Skeletal muscle satellite cell (primary cell): ENCODE measurements at regions not wholly inside any gene's neighbourhood (a gene's known extent, or its start where the extent isn't known, plus 50 kb on each side); places are given as distances from the start of the nearest gene placed in this dataset.
"Not testable (repeated sequence)": the region's sequence is repeated elsewhere in the genome, so short reads cannot be mapped to it uniquely, and the experiment has no call there.

ENCODE experiments used
- H3K27me3 ChIP-seq: 2 replicates; pipeline ENCODE4 v1.7.0; 2013; ENCODE audit warnings: low read length; ENCODE audit not compliant: control insufficient read depth, insufficient read depth
- H3K36me3 ChIP-seq: 2 replicates; pipeline ENCODE4 v1.7.0; 2013; ENCODE audit warnings: mild to moderate bottlenecking, control low read depth, low read length; ENCODE audit not compliant: insufficient read depth
- H3K4me1 ChIP-seq: 2 replicates; pipeline ENCODE4 v1.7.0; 2013; ENCODE audit warnings: low read length; ENCODE audit not compliant: control insufficient read depth, insufficient read depth
- H3K4me2 ChIP-seq: 2 replicates; pipeline ENCODE4 v1.7.0; 2013; ENCODE audit warnings: mild to moderate bottlenecking, low read length
- H3K4me3 ChIP-seq: 2 replicates; pipeline ENCODE4 v1.7.0; 2013; ENCODE audit warnings: low read length
- H3K9ac ChIP-seq: 2 replicates; pipeline ENCODE4 v1.7.0; 2013; ENCODE audit warnings: mild to moderate bottlenecking, low read depth, low read length, moderate library complexity
- H3K9me3 ChIP-seq: replicated peaks from 2 replicates; pipeline ENCODE4 v1.7.0; 2013; ENCODE audit warnings: mild to moderate bottlenecking, control low read depth, low read length

DNA sequence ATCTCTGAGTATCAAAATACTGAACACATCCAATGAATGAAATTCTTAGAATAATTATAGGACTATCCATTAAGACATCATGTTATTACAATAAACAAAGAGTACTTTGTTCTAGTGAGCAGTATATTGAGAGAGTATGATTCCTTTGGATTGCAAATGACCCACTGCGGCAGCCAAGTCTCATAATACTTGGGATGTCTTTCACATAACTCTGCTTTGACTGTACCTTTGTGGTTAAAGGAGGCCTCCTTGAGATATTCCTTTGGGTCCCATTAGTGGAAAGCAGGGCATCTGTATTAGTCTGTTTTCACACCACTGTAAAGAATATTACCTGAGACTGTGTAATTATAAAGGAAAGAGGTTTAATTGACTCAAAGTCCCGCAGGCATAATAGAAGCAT is 593.8 kb downstream of the TRHDE start:
- no peaks in the 10 kb centered on the region for H3K36me3 ChIP-seq
- H3K9ac ChIP-seq, result no peak overlapping the region
- no peaks in the 10 kb centered on the region for H3K27me3 ChIP-seq
- H3K9me3 ChIP-seq, result no peaks in the 10 kb centered on the region
- no peak overlapping the region for H3K4me2 ChIP-seq
- H3K4me3 ChIP-seq, result no peak overlapping the region
- no peaks in the 10 kb centered on the region for H3K4me1 ChIP-seq

DNA sequence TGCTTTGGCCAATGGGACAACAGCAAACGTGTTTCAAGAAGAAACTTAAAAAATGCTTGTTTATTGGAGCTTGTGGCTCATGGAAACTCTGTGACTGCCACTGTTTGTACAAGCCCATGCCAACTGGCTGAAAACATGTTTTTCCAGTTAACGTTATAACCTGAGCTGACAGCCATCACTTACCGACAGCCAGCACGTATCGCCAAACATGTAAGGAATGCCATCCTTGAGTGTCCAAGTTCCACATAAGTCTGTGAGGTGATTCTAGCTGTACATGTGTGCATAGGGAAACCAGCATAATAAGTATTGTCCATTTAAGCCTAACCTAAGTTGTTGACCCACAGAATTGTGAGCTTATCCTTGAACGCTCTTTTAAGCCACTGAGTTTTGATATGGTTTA is 596.9 kb downstream of the TRHDE start:
- Histone ChIP-seq H3K4me3 (no peak overlapping the region), H3K4me2 (no peak overlapping the region), H3K9me3 (no peaks in the 10 kb centered on the region), H3K4me1 (no peaks in the 10 kb centered on the region), H3K36me3 (no peaks in the 10 kb centered on the region), H3K9ac (no peak overlapping the region), H3K27me3 (no peaks in the 10 kb centered on the region)

DNA sequence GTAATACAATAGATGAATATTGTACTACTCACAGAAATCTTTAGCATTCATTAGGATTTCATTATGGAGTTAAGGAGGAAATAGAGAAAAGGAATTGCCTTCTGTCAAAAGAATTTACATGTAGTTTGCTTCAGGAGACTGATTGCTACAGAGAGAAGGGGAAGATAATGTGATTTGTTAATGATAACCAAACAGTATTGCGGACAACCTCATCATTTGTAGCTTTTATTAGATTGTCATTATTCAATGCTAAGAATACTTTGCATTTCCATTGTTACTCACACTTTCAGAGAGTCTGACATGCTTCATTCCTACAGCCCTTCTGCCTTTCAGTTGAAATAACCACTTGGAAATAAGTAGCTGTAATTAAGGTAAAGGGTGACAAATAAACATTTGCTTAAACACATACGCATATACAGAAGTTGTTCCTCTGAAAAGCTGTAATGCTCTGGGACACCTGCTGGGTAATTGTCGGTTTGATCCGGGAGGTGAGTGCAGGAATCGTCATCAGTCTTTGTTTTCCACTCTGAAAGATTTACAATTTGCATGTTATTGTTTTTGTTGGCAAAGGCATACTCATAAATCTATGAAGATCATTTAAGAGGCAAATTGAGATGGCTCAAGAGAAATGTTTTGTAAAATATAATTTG is 600.2 kb downstream of the TRHDE start:
- Histone ChIP-seq H3K4me2 (no peak overlapping the region), H3K9me3 (no peaks in the 10 kb centered on the region), H3K4me1 (no peaks in the 10 kb centered on the region), H3K36me3 (no peaks in the 10 kb centered on the region), H3K9ac (no peak overlapping the region), H3K4me3 (no peak overlapping the region), H3K27me3 (no peaks in the 10 kb centered on the region)

DNA sequence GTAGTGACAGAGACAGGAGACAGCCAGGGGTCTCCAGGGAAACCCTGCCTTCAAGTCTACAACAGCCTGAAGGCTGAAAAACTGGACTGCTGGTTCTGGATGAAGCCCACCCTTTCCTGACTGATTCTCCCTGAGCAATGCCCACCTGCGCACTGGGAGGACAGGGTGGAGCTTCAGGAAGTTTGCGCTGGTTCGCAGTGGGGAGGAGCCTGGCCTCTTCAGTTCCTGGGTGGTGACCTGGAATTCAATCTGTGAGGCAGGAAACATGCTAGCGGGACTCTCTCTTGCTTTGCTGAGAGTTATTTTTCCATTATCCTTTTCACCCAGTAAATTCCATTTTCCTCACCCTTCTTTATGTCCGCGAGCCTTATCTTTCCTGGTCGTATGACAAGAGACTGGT is 600.8 kb downstream of the TRHDE start:
- Histone ChIP-seq H3K4me2 (no peak overlapping the region), H3K36me3 (no peaks in the 10 kb centered on the region), H3K4me3 (no peak overlapping the region), H3K27me3 (no peaks in the 10 kb centered on the region), H3K4me1 (no peaks in the 10 kb centered on the region), H3K9me3 (no peaks in the 10 kb centered on the region), H3K9ac (no peak overlapping the region)

DNA sequence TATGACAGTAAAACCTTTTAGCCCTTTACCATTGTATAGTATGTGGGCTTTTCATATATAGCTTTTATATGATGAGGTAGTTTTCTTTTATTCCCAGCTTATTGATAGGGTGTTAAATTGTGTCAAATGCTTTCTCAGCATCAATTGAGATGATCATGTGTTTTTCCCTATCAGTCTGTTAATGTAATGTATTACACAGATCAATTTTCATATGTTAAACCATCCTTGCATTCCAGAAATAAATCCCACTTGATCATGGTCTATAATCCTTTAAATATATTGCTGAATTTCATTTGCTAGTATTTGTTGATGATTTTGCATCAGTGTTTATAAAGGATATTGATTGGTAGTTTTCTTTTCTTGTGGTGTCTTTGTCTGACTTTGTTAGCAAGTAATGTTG is 603.9 kb downstream of the TRHDE start:
- H3K27me3 ChIP-seq, result no peaks in the 10 kb centered on the region
- no peaks in the 10 kb centered on the region for H3K9me3 ChIP-seq
- H3K9ac ChIP-seq, result no peak overlapping the region
- no peak overlapping the region for H3K4me2 ChIP-seq
- H3K4me1 ChIP-seq, result no peaks in the 10 kb centered on the region
- H3K4me3 ChIP-seq, result no peak overlapping the region
- no peaks in the 10 kb centered on the region for H3K36me3 ChIP-seq

DNA sequence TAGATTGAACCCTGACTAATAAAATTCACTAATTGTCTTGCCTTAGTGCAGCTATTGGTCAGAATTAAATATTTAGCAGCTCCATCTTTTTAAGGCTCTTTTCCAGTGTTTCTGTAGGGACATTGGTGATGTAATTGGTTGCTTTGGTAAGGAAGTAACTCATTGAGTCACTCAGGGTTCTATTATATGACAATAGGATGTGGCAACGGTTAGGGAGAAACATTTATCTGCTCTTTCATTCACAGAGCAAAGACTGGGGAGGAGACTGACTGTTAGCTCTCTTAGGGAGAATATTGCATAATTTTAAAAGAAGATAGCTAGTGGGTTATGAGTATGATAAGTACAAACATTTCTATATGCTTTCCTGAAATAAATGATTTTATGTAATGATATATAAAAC is 616.5 kb downstream of the TRHDE start:
- H3K4me2 ChIP-seq, result no peak overlapping the region
- no peaks in the 10 kb centered on the region for H3K36me3 ChIP-seq
- no peak overlapping the region for H3K4me3 ChIP-seq
- no peaks in the 10 kb centered on the region for H3K9me3 ChIP-seq
- H3K4me1 ChIP-seq, result no peaks in the 10 kb centered on the region
- no peak overlapping the region for H3K9ac ChIP-seq
- H3K27me3 ChIP-seq, result no peaks in the 10 kb centered on the region

DNA sequence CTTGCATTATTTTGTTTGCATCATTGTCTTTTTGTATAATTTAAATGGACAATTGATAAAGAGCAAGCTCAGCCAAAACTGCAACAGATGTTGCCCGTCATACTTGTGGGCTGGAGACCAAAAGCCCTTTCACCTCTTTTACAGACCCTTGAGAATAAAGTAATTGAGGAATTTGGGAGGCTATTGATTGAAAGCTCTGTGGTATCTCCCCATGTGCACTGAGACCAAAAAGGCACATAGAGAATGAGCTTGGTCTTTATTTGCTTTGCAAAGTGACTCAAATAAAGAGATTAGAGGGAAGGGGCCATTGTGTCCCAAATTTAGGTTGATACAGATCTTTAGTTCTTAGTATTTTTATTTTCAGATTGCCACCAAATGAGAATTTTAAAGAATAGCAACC is 617.6 kb downstream of the TRHDE start:
- H3K4me3 ChIP-seq, result no peak overlapping the region
- no peak overlapping the region for H3K9ac ChIP-seq
- H3K36me3 ChIP-seq, result no peaks in the 10 kb centered on the region
- H3K4me1 ChIP-seq, result no peaks in the 10 kb centered on the region
- no peaks in the 10 kb centered on the region for H3K27me3 ChIP-seq
- no peaks in the 10 kb centered on the region for H3K9me3 ChIP-seq
- no peak overlapping the region for H3K4me2 ChIP-seq

DNA sequence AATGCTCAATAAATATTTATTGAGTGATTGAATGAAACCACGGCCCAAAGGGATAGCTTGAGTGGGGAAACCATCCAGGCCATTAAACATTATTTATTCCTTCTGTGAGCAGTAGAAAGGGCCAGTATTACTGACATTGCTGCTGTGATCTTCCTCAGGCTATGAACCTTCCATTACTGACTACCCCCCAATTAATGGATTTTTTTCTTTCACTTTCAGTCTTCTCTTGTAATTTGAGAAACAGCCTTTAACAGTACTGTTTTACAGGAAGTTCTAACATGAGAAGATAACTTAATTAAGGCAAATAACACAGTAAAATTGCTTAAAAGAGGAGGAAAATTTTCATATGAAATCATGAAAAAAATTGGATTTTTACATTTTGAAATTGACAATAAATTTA is 629.5 kb downstream of the TRHDE start:
- no peaks in the 10 kb centered on the region for H3K9me3 ChIP-seq
- H3K9ac ChIP-seq, result no peak overlapping the region
- no peaks in the 10 kb centered on the region for H3K36me3 ChIP-seq
- no peaks in the 10 kb centered on the region for H3K4me1 ChIP-seq
- H3K4me3 ChIP-seq, result no peak overlapping the region
- H3K27me3 ChIP-seq, result no peaks in the 10 kb centered on the region
- no peak overlapping the region for H3K4me2 ChIP-seq

DNA sequence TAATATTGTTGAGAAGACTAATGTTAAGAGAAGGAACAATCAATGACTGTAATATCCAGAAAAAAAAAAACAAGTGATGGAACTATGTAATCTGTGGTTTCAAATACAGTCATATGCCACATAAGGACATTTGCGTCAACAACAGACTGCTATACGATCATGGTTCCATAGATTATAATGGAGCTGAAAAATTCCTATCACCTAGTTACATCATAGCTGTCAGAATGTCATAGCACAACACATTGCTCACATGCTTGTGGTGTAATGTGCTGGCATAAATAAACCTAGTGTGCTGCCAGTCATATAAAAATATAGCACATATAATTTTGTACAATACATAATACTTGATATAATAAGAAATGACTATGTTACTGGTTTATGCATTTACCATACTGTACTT is 653.5 kb downstream of the TRHDE start:
- Histone ChIP-seq H3K9me3 (no peaks in the 10 kb centered on the region), H3K4me3 (no peak overlapping the region), H3K27me3 (no peaks in the 10 kb centered on the region), H3K36me3 (no peaks in the 10 kb centered on the region), H3K4me1 (no peaks in the 10 kb centered on the region), H3K9ac (no peak overlapping the region), H3K4me2 (no peak overlapping the region)

DNA sequence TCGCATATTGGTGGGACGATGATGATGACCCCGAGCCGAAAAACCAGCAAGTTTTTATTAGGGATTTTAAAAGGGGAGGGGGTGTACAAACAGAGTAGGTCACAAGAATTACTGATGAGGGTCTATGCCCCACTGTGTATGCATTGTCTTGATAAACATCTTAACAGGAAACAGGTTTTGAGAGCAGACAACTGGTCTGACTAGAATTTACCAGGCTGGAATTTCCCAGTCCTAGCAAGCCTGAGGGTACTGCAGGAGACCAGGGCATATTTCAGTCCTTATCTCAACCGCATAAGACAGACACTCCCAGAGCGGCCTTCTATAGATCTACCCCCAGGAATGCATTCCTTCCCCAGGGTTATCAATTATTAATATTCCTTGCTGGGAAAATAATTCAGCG is 659.7 kb downstream of the TRHDE start:
- H3K36me3 ChIP-seq, H3K27me3 ChIP-seq, H3K4me1 ChIP-seq: not testable (repeated sequence)

DNA sequence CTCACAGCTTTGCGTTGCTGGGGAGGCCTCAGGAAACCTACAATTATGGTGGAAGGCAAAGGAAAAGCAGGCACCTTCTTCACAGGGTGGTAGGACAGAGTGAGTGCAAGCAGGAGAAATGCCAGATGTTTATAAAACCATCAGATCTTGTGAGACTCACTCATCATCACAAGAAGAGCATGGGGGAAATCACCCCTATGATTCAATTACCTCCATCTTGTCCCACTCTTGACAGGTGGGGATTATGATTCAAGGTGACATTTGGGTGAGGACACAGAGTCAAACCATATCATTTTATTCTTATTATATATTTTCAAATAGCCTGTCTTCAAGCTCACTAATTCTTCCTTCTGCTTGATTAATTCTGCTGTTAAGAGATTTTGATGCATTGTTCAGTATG is 665.3 kb downstream of the TRHDE start:
- Histone ChIP-seq H3K9me3 (no peaks in the 10 kb centered on the region), H3K4me3 (no peak overlapping the region), H3K4me1 (no peaks in the 10 kb centered on the region), H3K9ac (no peak overlapping the region), H3K4me2 (no peak overlapping the region), H3K27me3 (no peaks in the 10 kb centered on the region), H3K36me3 (no peaks in the 10 kb centered on the region)

More for the DNA sequence above, 659.7 kb downstream of the TRHDE start:
- not testable (repeated sequence) for H3K9ac ChIP-seq, H3K9me3 ChIP-seq, H3K4me2 ChIP-seq, H3K4me3 ChIP-seq

DNA sequence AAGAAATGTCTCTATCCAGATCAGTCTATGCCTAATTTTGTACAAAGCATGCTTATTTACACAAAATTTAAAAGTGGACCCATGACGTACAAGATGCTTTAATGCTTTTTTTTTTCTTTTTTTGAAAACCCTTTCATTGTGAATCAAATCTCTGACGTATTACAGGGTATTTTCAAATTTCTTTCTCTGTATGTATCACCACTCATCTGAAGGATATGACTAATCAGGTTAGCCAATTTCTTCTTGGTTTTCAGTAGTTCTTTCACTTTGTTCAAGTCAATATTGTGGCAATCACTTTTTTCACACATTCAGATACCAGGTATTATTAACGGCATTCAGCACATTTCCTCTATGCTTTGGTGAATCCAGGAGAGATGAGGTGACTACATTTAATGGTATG is 685.3 kb downstream of the TRHDE start:
- no peak overlapping the region for H3K4me3 ChIP-seq
- no peaks in the 10 kb centered on the region for H3K9me3 ChIP-seq
- no peaks in the 10 kb centered on the region for H3K27me3 ChIP-seq
- no peak overlapping the region for H3K4me2 ChIP-seq
- no peaks in the 10 kb centered on the region for H3K4me1 ChIP-seq
- no peaks in the 10 kb centered on the region for H3K36me3 ChIP-seq
- no peak overlapping the region for H3K9ac ChIP-seq
